ENCODE measurements at regions not wholly inside any gene's neighbourhood (a gene's known extent, or its start where the extent isn't known, plus 50 kb on each side); places are given as distances from the start of the nearest gene placed in this dataset.

- Histone ChIP-seq H3K27me3 (ENCODE audit: control insufficient read depth in 1 of 2, insufficient read depth in 2 of 2, low read length in 2 of 2) (no peaks in the 10 kb centered on the region), H3K27ac (ENCODE audit: low read depth, low read length) (no peak overlapping the region), H3K36me3 (ENCODE audit: control insufficient read depth in 1 of 2, insufficient read depth in 2 of 2, low read length in 2 of 2) (no peaks in the 10 kb centered on the region), H3K9me3 (ENCODE audit: control insufficient read depth in 1 of 2, low read length in 2 of 2) (no peaks in the 10 kb centered on the region), H3K4me3 (ENCODE audit: low read depth in 1 of 2, low read length in 2 of 2) (no peak overlapping the region), H3K4me1 (ENCODE audit: control insufficient read depth in 1 of 2, insufficient read depth in 2 of 2, low read length in 2 of 2) (no peaks in the 10 kb centered on the region), H3K9ac (ENCODE audit: low read depth in 1 of 2, low read length in 2 of 2) (no peak overlapping the region)
These were observed 252.0 kb upstream of the SLC7A11 start for GRCh38 chr4:138494116-138494515.

DNA sequence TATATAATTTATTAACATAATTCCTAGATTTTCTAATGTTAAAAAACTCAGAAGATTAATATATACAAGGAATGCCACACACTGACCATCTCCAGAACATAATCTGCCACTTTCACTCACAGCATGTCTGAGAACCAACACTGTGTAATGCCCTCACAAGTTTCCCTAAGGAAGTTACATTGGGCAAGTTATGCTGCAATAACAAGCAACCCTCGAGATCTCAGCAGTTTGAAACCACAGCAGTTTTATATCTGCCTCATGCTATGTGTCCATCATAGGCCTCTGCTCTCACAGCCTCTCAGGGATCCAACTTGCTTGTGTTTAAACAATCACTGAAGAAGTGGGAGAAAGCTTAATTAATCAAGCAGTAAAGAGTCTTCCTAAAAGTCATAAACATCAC, 250.0 kb upstream of the SLC7A11 start:
- Histone ChIP-seq H3K4me1 (ENCODE audit: control insufficient read depth in 1 of 2, insufficient read depth in 2 of 2, low read length in 2 of 2) (no peaks in the 10 kb centered on the region), H3K27me3 (ENCODE audit: control insufficient read depth in 1 of 2, insufficient read depth in 2 of 2, low read length in 2 of 2) (no peaks in the 10 kb centered on the region), H3K36me3 (ENCODE audit: control insufficient read depth in 1 of 2, insufficient read depth in 2 of 2, low read length in 2 of 2) (no peaks in the 10 kb centered on the region), H3K9me3 (ENCODE audit: control insufficient read depth in 1 of 2, low read length in 2 of 2) (no peaks in the 10 kb centered on the region), H3K9ac (ENCODE audit: low read depth in 1 of 2, low read length in 2 of 2) (no peak overlapping the region), H3K27ac (ENCODE audit: low read depth, low read length) (no peak overlapping the region), H3K4me3 (ENCODE audit: low read depth in 1 of 2, low read length in 2 of 2) (no peak overlapping the region)

DNA sequence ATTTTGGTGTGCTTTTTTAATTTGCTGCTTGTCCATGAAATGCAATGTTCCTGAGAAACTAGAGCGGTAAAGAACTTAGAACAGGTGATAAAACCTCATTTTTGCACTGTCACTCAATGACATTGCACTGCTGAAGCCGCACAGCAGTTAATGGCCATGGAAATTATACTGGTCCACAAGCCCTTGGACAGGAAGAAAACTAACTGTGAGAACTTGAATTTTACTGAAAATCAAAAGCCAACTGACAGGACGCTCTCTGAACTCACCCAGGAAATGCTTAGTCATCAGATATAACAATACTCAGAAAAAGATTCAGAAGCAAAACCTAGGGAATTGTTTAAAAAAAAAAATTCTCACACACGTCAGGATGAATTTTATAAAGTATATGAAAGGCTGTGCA, 246.4 kb upstream of the SLC7A11 start:
- Histone ChIP-seq H3K36me3 (ENCODE audit: control insufficient read depth in 1 of 2, insufficient read depth in 2 of 2, low read length in 2 of 2) (no peaks in the 10 kb centered on the region), H3K27ac (ENCODE audit: low read depth, low read length) (no peak overlapping the region), H3K4me3 (ENCODE audit: low read depth in 1 of 2, low read length in 2 of 2) (no peak overlapping the region), H3K4me1 (ENCODE audit: control insufficient read depth in 1 of 2, insufficient read depth in 2 of 2, low read length in 2 of 2) (no peaks in the 10 kb centered on the region), H3K9ac (ENCODE audit: low read depth in 1 of 2, low read length in 2 of 2) (no peak overlapping the region), H3K9me3 (ENCODE audit: control insufficient read depth in 1 of 2, low read length in 2 of 2) (no peaks in the 10 kb centered on the region), H3K27me3 (ENCODE audit: control insufficient read depth in 1 of 2, insufficient read depth in 2 of 2, low read length in 2 of 2) (no peaks in the 10 kb centered on the region)

DNA sequence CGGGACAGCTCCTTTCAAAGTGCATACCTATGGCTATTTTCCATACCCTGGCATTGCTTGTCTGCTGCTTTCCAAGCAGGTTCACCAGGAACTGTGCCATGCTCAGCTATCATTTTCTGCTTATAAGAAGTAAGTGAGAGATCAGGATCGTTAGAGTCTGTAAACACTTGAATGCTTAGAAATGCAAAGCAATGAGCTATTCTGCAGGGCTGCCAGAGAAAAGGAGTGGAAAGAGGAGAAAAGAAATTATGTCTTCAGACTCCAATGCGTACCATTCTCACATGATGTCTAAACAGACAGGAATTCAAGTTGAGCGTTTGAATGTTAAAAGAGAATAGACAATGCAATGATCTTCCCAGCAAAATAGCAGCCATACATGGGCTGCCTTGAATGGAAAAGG, 245.5 kb upstream of the SLC7A11 start:
- Histone ChIP-seq H3K9me3 (ENCODE audit: control insufficient read depth in 1 of 2, low read length in 2 of 2) (no peaks in the 10 kb centered on the region), H3K4me3 (ENCODE audit: low read depth in 1 of 2, low read length in 2 of 2) (no peak overlapping the region), H3K4me1 (ENCODE audit: control insufficient read depth in 1 of 2, insufficient read depth in 2 of 2, low read length in 2 of 2) (no peaks in the 10 kb centered on the region), H3K27ac (ENCODE audit: low read depth, low read length) (no peak overlapping the region), H3K27me3 (ENCODE audit: control insufficient read depth in 1 of 2, insufficient read depth in 2 of 2, low read length in 2 of 2) (no peaks in the 10 kb centered on the region), H3K36me3 (ENCODE audit: control insufficient read depth in 1 of 2, insufficient read depth in 2 of 2, low read length in 2 of 2) (no peaks in the 10 kb centered on the region), H3K9ac (ENCODE audit: low read depth in 1 of 2, low read length in 2 of 2) (no peak overlapping the region)

DNA sequence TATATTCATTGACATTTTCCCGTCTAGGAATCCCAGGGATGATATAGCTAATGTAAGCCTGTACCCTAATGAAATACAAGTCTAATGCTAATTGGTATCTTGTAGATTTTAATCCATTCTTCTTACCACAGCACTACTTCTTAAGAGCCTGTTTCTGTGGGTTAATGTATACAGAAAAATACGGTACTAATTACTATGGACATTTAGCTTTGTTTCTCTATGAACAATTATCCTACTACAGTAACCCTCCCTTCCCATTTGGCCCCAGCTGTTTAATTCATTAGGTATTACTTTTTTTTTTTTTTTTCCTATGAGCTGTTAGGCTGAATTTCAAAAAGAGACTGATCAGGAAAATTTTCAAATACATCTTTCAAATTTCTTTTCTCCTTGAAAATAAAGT, 245.1 kb upstream of the SLC7A11 start:
- H3K4me3 ChIP-seq (ENCODE audit: low read depth in 1 of 2, low read length in 2 of 2) = no peak overlapping the region
- no peak overlapping the region for H3K9ac ChIP-seq (ENCODE audit: low read depth in 1 of 2, low read length in 2 of 2)

DNA sequence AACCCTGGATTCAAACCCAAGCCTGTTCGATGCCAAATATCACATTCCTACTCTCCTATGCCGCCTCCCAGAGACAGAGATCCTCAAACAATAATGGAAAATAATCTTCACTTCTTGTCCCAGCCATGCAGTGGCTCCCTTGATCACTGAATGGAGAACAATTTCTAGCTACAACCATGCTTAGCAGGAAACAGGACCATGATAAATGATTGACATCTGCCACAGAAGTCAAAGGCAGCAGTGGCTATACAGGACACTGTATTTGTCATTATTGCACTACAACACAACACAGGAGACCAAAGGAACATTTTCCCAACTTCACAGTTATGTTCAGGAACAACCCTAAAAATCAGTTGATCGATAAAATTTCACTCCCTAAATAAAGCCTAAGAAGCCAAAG, 243.3 kb upstream of the SLC7A11 start:
- Histone ChIP-seq H3K9ac (ENCODE audit: low read depth in 1 of 2, low read length in 2 of 2) (no peak overlapping the region), H3K27me3 (ENCODE audit: control insufficient read depth in 1 of 2, insufficient read depth in 2 of 2, low read length in 2 of 2) (no peaks in the 10 kb centered on the region), H3K4me1 (ENCODE audit: control insufficient read depth in 1 of 2, insufficient read depth in 2 of 2, low read length in 2 of 2) (no peaks in the 10 kb centered on the region), H3K4me3 (ENCODE audit: low read depth in 1 of 2, low read length in 2 of 2) (no peak overlapping the region), H3K27ac (ENCODE audit: low read depth, low read length) (no peak overlapping the region), H3K9me3 (ENCODE audit: control insufficient read depth in 1 of 2, low read length in 2 of 2) (no peaks in the 10 kb centered on the region), H3K36me3 (ENCODE audit: control insufficient read depth in 1 of 2, insufficient read depth in 2 of 2, low read length in 2 of 2) (no peaks in the 10 kb centered on the region)

More for the DNA sequence above, 245.1 kb upstream of the SLC7A11 start:
- H3K27me3 ChIP-seq (ENCODE audit: control insufficient read depth in 1 of 2, insufficient read depth in 2 of 2, low read length in 2 of 2) = no peaks in the 10 kb centered on the region
- no peaks in the 10 kb centered on the region for H3K36me3 ChIP-seq (ENCODE audit: control insufficient read depth in 1 of 2, insufficient read depth in 2 of 2, low read length in 2 of 2)
- H3K9me3 ChIP-seq (ENCODE audit: control insufficient read depth in 1 of 2, low read length in 2 of 2) = no peaks in the 10 kb centered on the region
- H3K27ac ChIP-seq (ENCODE audit: low read depth, low read length) = no peak overlapping the region
- no peaks in the 10 kb centered on the region for H3K4me1 ChIP-seq (ENCODE audit: control insufficient read depth in 1 of 2, insufficient read depth in 2 of 2, low read length in 2 of 2)

DNA sequence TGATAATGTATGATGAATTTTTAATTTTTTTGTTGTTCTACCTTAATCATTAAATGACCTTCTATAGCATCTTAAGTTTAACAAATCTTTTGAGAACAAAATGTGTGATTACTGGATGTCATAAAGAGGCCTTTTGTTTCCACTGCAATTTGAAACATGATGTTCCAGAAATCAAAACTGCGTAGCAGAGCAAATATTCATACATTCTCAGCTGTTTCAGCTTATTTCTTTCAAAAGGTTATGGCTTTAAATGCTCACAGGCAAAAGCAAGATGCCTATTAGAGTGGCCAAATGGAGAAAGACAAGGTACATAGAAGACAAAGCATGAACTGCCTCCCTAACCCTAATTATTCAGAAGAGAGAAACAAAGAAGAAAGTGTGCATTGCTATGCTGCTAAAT, 233.0 kb upstream of the SLC7A11 start:
- Histone ChIP-seq H3K27ac (ENCODE audit: low read depth, low read length) (no peak overlapping the region), H3K27me3 (ENCODE audit: control insufficient read depth in 1 of 2, insufficient read depth in 2 of 2, low read length in 2 of 2) (no peaks in the 10 kb centered on the region), H3K4me3 (ENCODE audit: low read depth in 1 of 2, low read length in 2 of 2) (no peak overlapping the region), H3K9ac (ENCODE audit: low read depth in 1 of 2, low read length in 2 of 2) (no peak overlapping the region), H3K4me1 (ENCODE audit: control insufficient read depth in 1 of 2, insufficient read depth in 2 of 2, low read length in 2 of 2) (no peaks in the 10 kb centered on the region), H3K9me3 (ENCODE audit: control insufficient read depth in 1 of 2, low read length in 2 of 2) (no peaks in the 10 kb centered on the region), H3K36me3 (ENCODE audit: control insufficient read depth in 1 of 2, insufficient read depth in 2 of 2, low read length in 2 of 2) (no peaks in the 10 kb centered on the region)

- Histone ChIP-seq H3K9me3 (ENCODE audit: control insufficient read depth in 1 of 2, low read length in 2 of 2) (no peaks in the 10 kb centered on the region), H3K27ac (ENCODE audit: low read depth, low read length) (no peak overlapping the region), H3K27me3 (ENCODE audit: control insufficient read depth in 1 of 2, insufficient read depth in 2 of 2, low read length in 2 of 2) (no peaks in the 10 kb centered on the region), H3K4me3 (ENCODE audit: low read depth in 1 of 2, low read length in 2 of 2) (no peak overlapping the region), H3K36me3 (ENCODE audit: control insufficient read depth in 1 of 2, insufficient read depth in 2 of 2, low read length in 2 of 2) (no peaks in the 10 kb centered on the region), H3K9ac (ENCODE audit: low read depth in 1 of 2, low read length in 2 of 2) (no peak overlapping the region), H3K4me1 (ENCODE audit: control insufficient read depth in 1 of 2, insufficient read depth in 2 of 2, low read length in 2 of 2) (peaks cover 0 to 3% of the 10 kb centered on the region in 2 donors)
These were observed 231.2 kb upstream of the SLC7A11 start for GRCh38 chr4:138473339-138473738.

GRCh38 chr4:138460477-138461414, 218.6 kb upstream of the SLC7A11 start:
- Histone ChIP-seq H3K27ac (ENCODE audit: low read depth, low read length) (no peak overlapping the region), H3K4me1 (ENCODE audit: control insufficient read depth in 1 of 2, insufficient read depth in 2 of 2, low read length in 2 of 2) (peaks cover 5 to 9% of the 10 kb centered on the region in 2 donors), H3K9me3 (ENCODE audit: control insufficient read depth in 1 of 2, low read length in 2 of 2) (no peaks in the 10 kb centered on the region), H3K4me3 (ENCODE audit: low read depth in 1 of 2, low read length in 2 of 2) (no peak overlapping the region), H3K9ac (ENCODE audit: low read depth in 1 of 2, low read length in 2 of 2) (no peak overlapping the region), H3K27me3 (ENCODE audit: control insufficient read depth in 1 of 2, insufficient read depth in 2 of 2, low read length in 2 of 2) (no peaks in the 10 kb centered on the region), H3K36me3 (ENCODE audit: control insufficient read depth in 1 of 2, insufficient read depth in 2 of 2, low read length in 2 of 2) (no peaks in the 10 kb centered on the region)

GRCh38 chr4:138458751-138459150, 216.6 kb upstream of the SLC7A11 start:
- Histone ChIP-seq H3K9ac (ENCODE audit: low read depth in 1 of 2, low read length in 2 of 2) (no peak overlapping the region), H3K4me3 (ENCODE audit: low read depth in 1 of 2, low read length in 2 of 2) (no peak overlapping the region), H3K4me1 (ENCODE audit: control insufficient read depth in 1 of 2, insufficient read depth in 2 of 2, low read length in 2 of 2) (peaks cover 5 to 9% of the 10 kb centered on the region in 2 donors), H3K27me3 (ENCODE audit: control insufficient read depth in 1 of 2, insufficient read depth in 2 of 2, low read length in 2 of 2) (no peaks in the 10 kb centered on the region), H3K9me3 (ENCODE audit: control insufficient read depth in 1 of 2, low read length in 2 of 2) (no peaks in the 10 kb centered on the region), H3K36me3 (ENCODE audit: control insufficient read depth in 1 of 2, insufficient read depth in 2 of 2, low read length in 2 of 2) (no peaks in the 10 kb centered on the region), H3K27ac (ENCODE audit: low read depth, low read length) (no peak overlapping the region)

Measured in duodenal mucosa (tissue), 2 donors.